OCI-LY7 (cell line): ENCODE measurements at regions not wholly inside any gene's neighbourhood (a gene's known extent, or its start where the extent isn't known, plus 50 kb on each side); places are given as distances from the start of the nearest gene placed in this dataset.

Experiments used
- EZH2phosphoT487 ChIP-seq: fragments of 200-600 bp; sonication (generic); IDR thresholded peaks from 2 replicates; pipeline ENCODE4 v1.6.1; 2018; ENCODE audit warnings: low read depth, borderline replicate concordance, mild to moderate bottlenecking, mixed run types, antibody characterized with exemption, low read length, moderate library complexity, mixed read lengths
- TF ChIP-seq, protein P1 (sequence below): fragments of 200-600 bp; sonication (generic); conservative IDR thresholded peaks from 2 replicates; pipeline ENCODE4 v1.5.1; 2014; ENCODE audit warnings: mild to moderate bottlenecking, antibody characterized with exemption, low read length, moderate library complexity, mixed read lengths

DNA sequence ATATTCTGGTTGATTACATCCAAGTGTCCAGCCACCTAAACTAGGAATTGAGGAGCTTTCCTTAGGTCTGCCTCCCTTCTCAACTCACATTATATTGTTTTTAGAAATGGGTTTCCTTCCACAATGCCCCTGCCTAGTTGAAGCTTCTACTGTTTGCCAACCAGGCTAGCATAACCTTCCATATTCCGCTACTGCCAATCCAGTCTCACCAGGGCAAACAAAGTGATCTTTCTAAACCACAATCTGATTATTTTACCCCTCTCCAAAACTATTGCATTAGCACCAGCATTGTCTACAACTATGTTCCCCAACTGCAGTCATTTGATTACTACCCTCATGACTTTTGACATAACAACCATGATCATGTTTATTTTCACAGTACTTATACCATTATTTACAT is 115.8 kb upstream of the RASEF start:
- TF ChIP-seq, protein P1, sequence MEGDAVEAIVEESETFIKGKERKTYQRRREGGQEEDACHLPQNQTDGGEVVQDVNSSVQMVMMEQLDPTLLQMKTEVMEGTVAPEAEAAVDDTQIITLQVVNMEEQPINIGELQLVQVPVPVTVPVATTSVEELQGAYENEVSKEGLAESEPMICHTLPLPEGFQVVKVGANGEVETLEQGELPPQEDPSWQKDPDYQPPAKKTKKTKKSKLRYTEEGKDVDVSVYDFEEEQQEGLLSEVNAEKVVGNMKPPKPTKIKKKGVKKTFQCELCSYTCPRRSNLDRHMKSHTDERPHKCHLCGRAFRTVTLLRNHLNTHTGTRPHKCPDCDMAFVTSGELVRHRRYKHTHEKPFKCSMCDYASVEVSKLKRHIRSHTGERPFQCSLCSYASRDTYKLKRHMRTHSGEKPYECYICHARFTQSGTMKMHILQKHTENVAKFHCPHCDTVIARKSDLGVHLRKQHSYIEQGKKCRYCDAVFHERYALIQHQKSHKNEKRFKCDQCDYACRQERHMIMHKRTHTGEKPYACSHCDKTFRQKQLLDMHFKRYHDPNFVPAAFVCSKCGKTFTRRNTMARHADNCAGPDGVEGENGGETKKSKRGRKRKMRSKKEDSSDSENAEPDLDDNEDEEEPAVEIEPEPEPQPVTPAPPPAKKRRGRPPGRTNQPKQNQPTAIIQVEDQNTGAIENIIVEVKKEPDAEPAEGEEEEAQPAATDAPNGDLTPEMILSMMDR = no peak
- TF ChIP-seq EZH2phosphoT487 = no peak
